Ishikawa (cell line): ENCODE measurements at regions not wholly inside any gene's neighbourhood (a gene's known extent, or its start where the extent isn't known, plus 50 kb on each side); places are given as distances from the start of the nearest gene placed in this dataset.

Experiments used
- CEBPB ChIP-seq: IDR thresholded peaks from 2 replicates; pipeline ENCODE4 v1.6.1; 2012
- CREB1 ChIP-seq: IDR thresholded peaks from 2 replicates; pipeline ENCODE4 v1.6.1; 2012; ENCODE audit warnings: low read depth
- EGR1 ChIP-seq: IDR thresholded peaks from 2 replicates; pipeline ENCODE4 v1.6.1; 2012
- EP300 ChIP-seq: IDR thresholded peaks from 2 replicates; pipeline ENCODE4 v1.6.1; 2012; ENCODE audit warnings: borderline replicate concordance
- FOXM1 ChIP-seq: IDR thresholded peaks from 2 replicates; pipeline ENCODE4 v1.6.1; 2012; ENCODE audit warnings: low read depth, borderline replicate concordance
- MAX ChIP-seq: IDR thresholded peaks from 2 replicates; pipeline ENCODE4 v1.6.1; 2012
- NFIC ChIP-seq: IDR thresholded peaks from 2 replicates; pipeline ENCODE4 v1.6.1; 2012
- RAD21 ChIP-seq: IDR thresholded peaks from 2 replicates; pipeline ENCODE4 v1.6.1; 2012; ENCODE audit warnings: low read depth
- REST ChIP-seq: IDR thresholded peaks from 2 replicates; pipeline ENCODE4 v1.6.1; 2012; ENCODE audit warnings: low read depth, mild to moderate bottlenecking
- TAF1 ChIP-seq: IDR thresholded peaks from 2 replicates; pipeline ENCODE4 v1.6.1; 2012; ENCODE audit warnings: low read depth, mild to moderate bottlenecking
- TCF12 ChIP-seq: IDR thresholded peaks from 2 replicates; pipeline ENCODE4 v1.6.1; 2012; ENCODE audit warnings: low read depth
- TEAD4 ChIP-seq: IDR thresholded peaks from 2 replicates; pipeline ENCODE4 v1.6.1; 2012
- USF1 ChIP-seq: IDR thresholded peaks from 2 replicates; pipeline ENCODE4 v1.6.1; 2012
- YY1 ChIP-seq: IDR thresholded peaks from 2 replicates; pipeline ENCODE4 v1.6.1; 2012; ENCODE audit warnings: low read depth
- ZBTB7A ChIP-seq: IDR thresholded peaks from 2 replicates; pipeline ENCODE4 v1.6.1; 2012; ENCODE audit warnings: low read depth

- TF ChIP-seq TEAD4 (no peak), CEBPB (no peak), FOXM1 (no peak), USF1 (peak; percentile 100), RAD21 (no peak), MAX (peak; percentile 97), NFIC (peak; percentile 26; the same call in 1 of the 2 replicates), REST (no peak), TCF12 (peak; percentile 53), EGR1 (no peak), EP300 (peak; percentile 51; the same call in 1 of the 2 replicates), CREB1 (no peak), TAF1 (peak; percentile 75), ZBTB7A (no peak), YY1 (0 out of 2 replicates have a peak, but pooled peaks have one; percentile 23)
Measured at GRCh38 chr9:6703898-6704639, 53.7 kb upstream of the KDM4C start.

GRCh38 chr9:6702707-6703106, 55.1 kb upstream of the KDM4C start:
- TF ChIP-seq FOXM1 (no peak), ZBTB7A (no peak), TAF1 (no peak), EGR1 (no peak), TCF12 (no peak), USF1 (no peak), EP300 (no peak), NFIC (no peak), REST (no peak), TEAD4 (no peak), CEBPB (no peak), YY1 (no peak), RAD21 (no peak), CREB1 (no peak), MAX (no peak)

- no peak for TF ChIP-seq REST
- TF ChIP-seq YY1 = no peak
- TF ChIP-seq ZBTB7A = no peak
- TF ChIP-seq TCF12 = no peak
- TF ChIP-seq NFIC = no peak
- TF ChIP-seq RAD21 = no peak
- TF ChIP-seq TAF1 = no peak
- TF ChIP-seq USF1 = no peak
- no peak for TF ChIP-seq CREB1
Measured at GRCh38 chr9:6696178-6696577, 50.6 kb upstream of the GLDC start.
